ENCODE measurements at regions not wholly inside any gene's neighbourhood (a gene's known extent, or its start where the extent isn't known, plus 50 kb on each side); places are given as distances from the start of the nearest gene placed in this dataset.

- no peak for TF ChIP-seq CTCF (IDR thresholded peaks at IDR 0.05)
- Histone ChIP-seq H3K4me3 (ENCODE audit: low read length) (no peak overlapping the region), H3K27ac (ENCODE audit: low read length) (no peak overlapping the region), H3K36me3 (ENCODE audit: control insufficient read depth, insufficient read depth, low read length) (no peaks in the 10 kb centered on the region), H3K9me3 (ENCODE audit: control insufficient read depth, insufficient read depth, low read length) (no peaks in the 10 kb centered on the region), H3K4me1 (ENCODE audit: control insufficient read depth, insufficient read depth, low read length) (no peaks in the 10 kb centered on the region), H3K27me3 (ENCODE audit: control insufficient read depth, insufficient read depth, low read length) (no peaks in the 10 kb centered on the region)
- intact Hi-C loops (cut with micrococcal nuclease): no loop called here
- H3K27me3 Mint-ChIP-seq (ENCODE audit: low read depth in 2 of 2): peaks cover 6 to 13% of the 10 kb centered on the region in 2 donors
- WGBS (ENCODE audit: insufficient coverage): 95% methylated on average over 13 of the region's 13 CpGs
- H3K4me3 Mint-ChIP-seq: no peak overlapping the region
- DNase-seq: no peak
- no peak for ATAC-seq
- H3K36me3 Mint-ChIP-seq: no peaks in the 10 kb centered on the region
- H3K4me1 Mint-ChIP-seq: peaks cover 0 to 4% of the 10 kb centered on the region in 2 donors
- no peaks in the 10 kb centered on the region for H3K9me3 Mint-ChIP-seq
- H3K27ac Mint-ChIP-seq: no peak overlapping the region
Observed at GRCh38 chr10:4475827-4476490, 350.0 kb upstream of the AKR1E2 start.

GRCh38 chr10:4474829-4475228, 351.2 kb upstream of the AKR1E2 start:
- peaks cover 0 to 4% of the 10 kb centered on the region in 2 donors for H3K4me1 Mint-ChIP-seq
- no peak for ATAC-seq
- H3K27me3 Mint-ChIP-seq (ENCODE audit: low read depth in 2 of 2): peaks cover 6 to 13% of the 10 kb centered on the region in 2 donors
- Histone ChIP-seq H3K4me3 (ENCODE audit: low read length) (no peak overlapping the region), H3K27me3 (ENCODE audit: control insufficient read depth, insufficient read depth, low read length) (peaks cover under 1% of the 10 kb centered on the region), H3K36me3 (ENCODE audit: control insufficient read depth, insufficient read depth, low read length) (no peaks in the 10 kb centered on the region), H3K9me3 (ENCODE audit: control insufficient read depth, insufficient read depth, low read length) (no peaks in the 10 kb centered on the region), H3K4me1 (ENCODE audit: control insufficient read depth, insufficient read depth, low read length) (no peaks in the 10 kb centered on the region), H3K27ac (ENCODE audit: low read length) (no peak overlapping the region)
- 66% methylated on average over 8 of the region's 8 CpGs for WGBS (ENCODE audit: insufficient coverage)
- H3K36me3 Mint-ChIP-seq: no peaks in the 10 kb centered on the region
- H3K27ac Mint-ChIP-seq: no peak overlapping the region
- no peaks in the 10 kb centered on the region for H3K9me3 Mint-ChIP-seq
- TF ChIP-seq CTCF (IDR thresholded peaks at IDR 0.05): no peak
- H3K4me3 Mint-ChIP-seq: no peak overlapping the region
- intact Hi-C loops (cut with micrococcal nuclease): no loop called here
- DNase-seq: no peak

- WGBS (ENCODE audit: insufficient coverage): 84% methylated on average over 2 of the region's 2 CpGs
- Mint-ChIP-seq H3K4me3 (no peak overlapping the region), H3K9me3 (no peaks in the 10 kb centered on the region), H3K27ac (no peak overlapping the region), H3K4me1 (peaks cover 0 to 4% of the 10 kb centered on the region in 2 donors), H3K27me3 (ENCODE audit: low read depth in 2 of 2) (peaks cover 6 to 13% of the 10 kb centered on the region in 2 donors), H3K36me3 (no peaks in the 10 kb centered on the region)
- Histone ChIP-seq H3K4me3 (ENCODE audit: low read length) (no peak overlapping the region), H3K27ac (ENCODE audit: low read length) (no peak overlapping the region), H3K27me3 (ENCODE audit: control insufficient read depth, insufficient read depth, low read length) (peaks cover 4% of the 10 kb centered on the region), H3K9me3 (ENCODE audit: control insufficient read depth, insufficient read depth, low read length) (no peaks in the 10 kb centered on the region), H3K36me3 (ENCODE audit: control insufficient read depth, insufficient read depth, low read length) (no peaks in the 10 kb centered on the region), H3K4me1 (ENCODE audit: control insufficient read depth, insufficient read depth, low read length) (no peaks in the 10 kb centered on the region)
- no peak for TF ChIP-seq CTCF (IDR thresholded peaks at IDR 0.05)
- intact Hi-C loops (cut with micrococcal nuclease): no loop called here
- ATAC-seq (no peak), DNase-seq (no peak)
Observed at GRCh38 chr10:4473977-4474376, 352.0 kb upstream of the AKR1E2 start.

All from natural killer cell (primary cell).